ENCODE measurements at regions not wholly inside any gene's neighbourhood (a gene's known extent, or its start where the extent isn't known, plus 50 kb on each side); places are given as distances from the start of the nearest gene placed in this dataset.

DNA sequence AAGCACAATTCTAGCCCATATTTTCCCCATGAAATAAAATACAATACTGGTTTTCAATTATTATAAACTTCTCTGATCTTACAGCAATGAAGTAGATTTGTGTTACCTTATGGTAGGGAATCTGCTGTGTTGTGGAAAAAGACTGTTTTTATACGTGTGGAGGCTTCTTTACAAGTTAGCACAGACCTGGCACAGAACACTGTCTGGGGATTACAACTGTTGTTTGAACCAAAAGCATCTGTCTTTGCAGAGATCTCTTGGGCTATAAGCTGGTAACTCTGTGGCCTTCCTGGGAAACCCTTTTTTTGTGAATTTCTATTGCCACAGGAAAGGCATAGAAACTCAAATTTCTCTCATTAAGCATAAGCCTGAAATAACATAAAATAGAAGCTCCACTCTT is 581.9 kb downstream of the TUSC7 start (continued):
- TF ChIP-seq, protein P1, sequence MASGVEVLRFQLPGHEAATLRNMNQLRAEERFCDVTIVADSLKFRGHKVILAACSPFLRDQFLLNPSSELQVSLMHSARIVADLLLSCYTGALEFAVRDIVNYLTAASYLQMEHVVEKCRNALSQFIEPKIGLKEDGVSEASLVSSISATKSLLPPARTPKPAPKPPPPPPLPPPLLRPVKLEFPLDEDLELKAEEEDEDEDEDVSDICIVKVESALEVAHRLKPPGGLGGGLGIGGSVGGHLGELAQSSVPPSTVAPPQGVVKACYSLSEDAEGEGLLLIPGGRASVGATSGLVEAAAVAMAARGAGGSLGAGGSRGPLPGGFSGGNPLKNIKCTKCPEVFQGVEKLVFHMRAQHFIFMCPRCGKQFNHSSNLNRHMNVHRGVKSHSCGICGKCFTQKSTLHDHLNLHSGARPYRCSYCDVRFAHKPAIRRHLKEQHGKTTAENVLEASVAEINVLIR (CRISPR knock-in tag; IDR thresholded peaks at IDR 0.05) = no peak
- no peak for TF ChIP-seq NFXL1 (CRISPR knock-in tag; IDR thresholded peaks at IDR 0.05)
- no peak for TF ChIP-seq SP2 (IDR thresholded peaks at IDR 0.05; ENCODE audit: extremely low read depth, low read depth, low read length, poor library complexity, severe bottlenecking)
- TF ChIP-seq ZNF780A (CRISPR knock-in tag; IDR thresholded peaks at IDR 0.05) = no peak
- no peak for TF ChIP-seq ZNF77 (CRISPR knock-in tag; IDR thresholded peaks at IDR 0.05)

DNA sequence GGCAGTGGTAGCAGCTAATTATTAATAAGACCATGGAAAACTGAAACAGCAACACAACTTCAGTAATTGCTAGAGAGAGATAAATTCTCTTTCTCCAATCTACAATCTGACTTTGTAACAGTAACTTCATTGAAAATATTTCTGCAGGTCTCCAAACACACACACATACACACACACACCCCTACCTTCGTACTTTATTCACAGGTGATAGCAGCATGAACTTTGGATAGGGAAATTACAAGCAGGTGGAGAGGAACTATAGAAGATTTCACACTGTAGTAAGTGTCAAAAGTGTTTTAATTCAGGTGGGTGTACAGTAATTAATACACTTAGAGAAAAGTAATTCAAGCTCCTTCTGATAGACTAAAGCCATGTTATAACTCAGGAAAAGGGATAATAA is 587.5 kb downstream of the TUSC7 start:
- WGBS (ENCODE audit: insufficient coverage, low coverage, missing lambda C conversion rate) = 0% methylated on average over 1 of the region's 1 CpG
- BruUV-seq (replicated peaks) = no TSS peak
- intact Hi-C loops (cut with micrococcal nuclease) (no loop called here), in situ Hi-C loops (cut with MboI) (no loop called here)
- ATAC-seq = no peak
- TF ChIP-seq ZNF239 (CRISPR knock-in tag; IDR thresholded peaks at IDR 0.05) (no peak), ZNF589 (CRISPR knock-in tag; IDR thresholded peaks at IDR 0.05; ENCODE audit: low read depth) (no peak), ZNF274 (IDR thresholded peaks at IDR 0.05; ENCODE audit: borderline replicate concordance, low read depth, low read length) (no peak), ZNF444 (CRISPR knock-in tag; IDR thresholded peaks at IDR 0.05) (no peak), NR2F6 (CRISPR knock-in tag; IDR thresholded peaks at IDR 0.05) (no peak), ZNF354B (CRISPR knock-in tag; IDR thresholded peaks at IDR 0.05) (no peak), SPI1 (IDR thresholded peaks at IDR 0.05; ENCODE audit: borderline replicate concordance, low read depth, low read length) (no peak), ZNF253 (CRISPR knock-in tag; conservative IDR thresholded peaks at IDR 0.05) (no peak), RBM17 (IDR thresholded peaks at IDR 0.05; ENCODE audit: borderline replicate concordance, low read depth, low read length) (no peak), KDM5B (IDR thresholded peaks at IDR 0.05; ENCODE audit: insufficient replicate concordance, low read depth, low read length) (no peak), PPARD (CRISPR knock-in tag; IDR thresholded peaks at IDR 0.05) (no peak)
- Histone ChIP-seq H3K9ac (ENCODE audit: insufficient read depth in 1 of 2, low read depth in 2 of 2, low read length in 2 of 2) (no peak overlapping the region), H2AFZ (ENCODE audit: low read depth, low read length) (no peak overlapping the region), H4K20me1 (replicated peaks; ENCODE audit: control insufficient read depth, insufficient read depth, low read length) (no peaks in the 10 kb centered on the region), H3K9me1 (ENCODE audit: control insufficient read depth, insufficient read depth, low read length) (no peaks in the 10 kb centered on the region), H3K27me3 (ENCODE audit: control insufficient read depth in 2 of 2, insufficient read depth in 2 of 2, low read length in 2 of 2) (no peaks in the 10 kb centered on the region), H3K4me2 (ENCODE audit: insufficient read depth, low read length) (no peak overlapping the region), H3K79me2 (ENCODE audit: control insufficient read depth, insufficient read depth, low read length) (no peaks in the 10 kb centered on the region), H3K36me3 (ENCODE audit: control insufficient read depth, insufficient read depth, low read length) (no peaks in the 10 kb centered on the region), H3K9me3 (replicated peaks; ENCODE audit: control insufficient read depth, insufficient read depth, low read depth, low read length) (no peaks in the 10 kb centered on the region), H3K4me1 (replicated peaks in 1 of 2; ENCODE audit: control insufficient read depth in 2 of 2, insufficient read depth in 2 of 2, low read length in 2 of 2) (no peaks in the 10 kb centered on the region), H3K27ac (ENCODE audit: extremely low read depth, low read depth, low read length) (no peak overlapping the region), H3K4me3 (no peak overlapping the region)
- POLR2A ChIA-PET = no interaction called here
- no peak for FAIRE-seq
- no peak for DNase-seq (ENCODE audit: extremely low read depth in 1 of 4, low spot score in 3 of 4)
- CTCF ChIA-PET (ENCODE audit: low intra/inter-chr PET ratio) = no interaction called here

All from K562 (cell line).